Cardiac fibroblast (primary cell): ENCODE measurements at regions not wholly inside any gene's neighbourhood (a gene's known extent, or its start where the extent isn't known, plus 50 kb on each side); places are given as distances from the start of the nearest gene placed in this dataset.

Source experiments
- DNase-seq, 2 donors: peaks; one replicate each; pipeline versions ENCODE4 v3.0.0 to v3.0.0-alpha.2; 2010; ENCODE audit warnings: low read depth in 2 of 2
- H3K4me3 ChIP-seq, 2 donors: replicated peaks in 1 of 2; 1 replicate in 1 of 2; 2 replicates in 1 of 2; pipeline ENCODE4 v1.5.1; 2011; ENCODE audit warnings: low read depth in 2 of 2, low read length in 2 of 2, mild to moderate bottlenecking in 2 of 2, moderate library complexity in 1 of 2
- CTCF ChIP-seq: IDR thresholded peaks from one replicate; pipeline ENCODE4 v1.5.1; 2011; ENCODE audit warnings: low read depth, mild to moderate bottlenecking, low read length, inconsistent platforms

- H3K4me3 ChIP-seq, result no peak overlapping the region
- DNase-seq, result no peak
- no peak for TF ChIP-seq CTCF
These were observed 276.7 kb downstream of the PARN start for GRCh38 chr16:14353340-14353739.

GRCh38 chr16:14351647-14352046 lies 278.4 kb downstream of the PARN start:
- no peak for DNase-seq

DNA sequence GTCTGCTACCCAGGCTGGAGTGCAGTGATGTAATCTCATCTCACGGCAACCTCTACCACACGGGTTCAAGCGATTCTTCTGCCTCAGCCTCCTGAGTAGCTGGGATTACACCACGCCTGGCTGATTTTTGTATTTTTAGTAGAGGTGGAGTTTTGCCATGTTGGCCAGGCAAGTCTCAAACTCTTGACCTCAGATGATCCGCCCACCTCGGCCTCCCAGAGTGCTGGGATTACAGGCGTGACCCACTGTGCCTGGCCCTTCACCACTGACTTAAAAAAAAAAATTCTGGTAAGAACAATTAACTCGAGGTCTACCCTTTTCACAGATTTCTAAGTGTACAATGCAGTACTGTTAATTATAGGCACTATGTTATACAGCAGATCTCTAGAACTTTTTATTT lies 279.4 kb downstream of the PARN start:
- TF ChIP-seq CTCF, result no peak
- no peak overlapping the region for H3K4me3 ChIP-seq
- no peak for DNase-seq

More at GRCh38 chr16:14351647-14352046, 278.4 kb downstream of the PARN start:
- TF ChIP-seq CTCF, result no peak
- no peak overlapping the region for H3K4me3 ChIP-seq

GRCh38 chr16:14350081-14350480 lies 279.0 kb downstream of the MRTFB start:
- no peak for TF ChIP-seq CTCF
- no peak overlapping the region for H3K4me3 ChIP-seq
- DNase-seq, result no peak

DNA sequence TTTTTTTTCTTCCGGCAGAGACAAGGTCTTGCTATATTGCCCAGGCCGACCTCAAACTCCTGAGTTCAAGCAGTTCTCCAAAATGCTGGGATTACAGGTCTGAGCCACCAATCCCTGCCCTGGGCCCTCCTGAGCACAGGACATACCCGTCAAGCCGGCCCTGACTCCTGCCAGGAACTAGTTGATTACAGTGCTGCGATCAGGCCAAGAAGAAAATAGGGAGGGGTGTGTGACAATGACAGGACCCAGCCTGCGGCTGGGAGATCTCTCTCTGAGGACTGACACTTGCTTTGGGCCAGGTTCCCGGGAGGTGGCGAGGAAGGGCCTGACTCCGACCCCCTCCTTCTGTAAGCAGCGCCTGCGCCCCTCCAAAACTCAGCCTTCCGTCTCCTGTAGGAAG lies 276.6 kb downstream of the MRTFB start:
- no peak overlapping the region for H3K4me3 ChIP-seq
- TF ChIP-seq CTCF, result no peak
- DNase-seq, result no peak

- no peak for DNase-seq
- TF ChIP-seq CTCF, result no peak
These were observed 275.4 kb downstream of the MRTFB start for GRCh38 chr16:14346278-14347142.

More at GRCh38 chr16:14346278-14347142, 275.4 kb downstream of the MRTFB start:
- no peak overlapping the region for H3K4me3 ChIP-seq
